Osteocyte (in vitro differentiated cells): ENCODE measurements at regions not wholly inside any gene's neighbourhood (a gene's known extent, or its start where the extent isn't known, plus 50 kb on each side); places are given as distances from the start of the nearest gene placed in this dataset.

Experiments
- DNase-seq: peaks from one replicate; pipeline ENCODE4 v3.0.0; 2021; ENCODE audit warnings: mixed read lengths; ENCODE audit not compliant: unreplicated experiment; ENCODE audit errors: extremely low spot score
- H3K27ac Mint-ChIP-seq: one replicate; pipeline ENCODE4 v1.8.0; 2021; ENCODE audit warnings: mild to moderate bottlenecking, mixed read lengths; ENCODE audit not compliant: unreplicated experiment
- H3K27me3 Mint-ChIP-seq: one replicate; pipeline ENCODE4 v1.8.0; 2021; ENCODE audit warnings: mixed read lengths; ENCODE audit not compliant: unreplicated experiment
- H3K36me3 Mint-ChIP-seq: one replicate; pipeline ENCODE4 v1.8.0; 2021; ENCODE audit warnings: mixed read lengths; ENCODE audit not compliant: unreplicated experiment
- H3K4me1 Mint-ChIP-seq: one replicate; pipeline ENCODE4 v1.8.0; 2021; ENCODE audit warnings: mixed read lengths; ENCODE audit not compliant: unreplicated experiment
- H3K4me3 Mint-ChIP-seq: one replicate; pipeline ENCODE4 v1.8.0; 2021; ENCODE audit warnings: mild to moderate bottlenecking, moderate library complexity, mixed read lengths; ENCODE audit not compliant: unreplicated experiment
- H3K9me3 Mint-ChIP-seq: one replicate; pipeline ENCODE4 v1.8.0; 2021; ENCODE audit warnings: mixed read lengths; ENCODE audit not compliant: unreplicated experiment
- CTCF ChIP-seq: fragments of 200-600 bp; sonication (generic); IDR thresholded peaks from 2 replicates; pipeline ENCODE4 v1.5.0; 2021; ENCODE audit warnings: antibody characterized with exemption, mild to moderate bottlenecking, moderate library complexity

- Mint-ChIP-seq H3K4me3 (no peak overlapping the region), H3K27me3 (no peaks in the 10 kb centered on the region), H3K27ac (no peak overlapping the region), H3K4me1 (no peaks in the 10 kb centered on the region), H3K9me3 (peaks cover 18% of the 10 kb centered on the region), H3K36me3 (peaks cover 4% of the 10 kb centered on the region)
- TF ChIP-seq CTCF: no peak
- DNase-seq: no peak
Measured at GRCh38 chrX:40835526-40835925, 100.2 kb upstream of the MED14 start.

DNA sequence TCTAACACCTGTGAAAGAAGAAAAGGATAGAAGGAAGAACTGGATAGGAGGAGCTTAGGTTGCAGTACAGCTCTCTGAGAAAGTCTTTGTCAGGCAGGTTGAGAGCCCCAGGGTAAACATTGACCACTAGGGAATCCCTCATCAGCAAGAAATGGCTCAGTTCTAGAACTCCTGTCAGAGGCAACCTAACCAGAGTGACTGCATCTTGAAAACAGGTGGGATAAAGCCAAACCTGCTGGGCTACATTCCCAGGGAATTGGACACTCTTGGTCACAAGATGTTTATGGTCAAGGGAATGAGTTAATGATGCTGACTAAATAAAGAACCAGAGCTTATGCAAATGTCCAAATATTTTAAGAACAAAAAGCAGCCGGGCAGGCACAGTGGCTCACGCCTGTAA is 108.3 kb upstream of the MED14 start:
- Mint-ChIP-seq H3K9me3 (peaks cover 26% of the 10 kb centered on the region), H3K27me3 (no peaks in the 10 kb centered on the region), H3K36me3 (peaks cover 4% of the 10 kb centered on the region), H3K27ac (no peak overlapping the region), H3K4me1 (peaks cover 21% of the 10 kb centered on the region), H3K4me3 (no peak overlapping the region)
- no peak for DNase-seq
- no peak for TF ChIP-seq CTCF

- no peak overlapping the region for H3K4me3 Mint-ChIP-seq
- no peaks in the 10 kb centered on the region for H3K27me3 Mint-ChIP-seq
- TF ChIP-seq CTCF: no peak
- peaks cover 24% of the 10 kb centered on the region for H3K4me1 Mint-ChIP-seq
- peaks cover 4% of the 10 kb centered on the region for H3K36me3 Mint-ChIP-seq
- H3K27ac Mint-ChIP-seq: peak overlapping the region; percentile 87
- H3K9me3 Mint-ChIP-seq: peaks cover 21% of the 10 kb centered on the region
- DNase-seq: no peak
Measured at GRCh38 chrX:40844471-40844870, 109.1 kb upstream of the MED14 start.

DNA sequence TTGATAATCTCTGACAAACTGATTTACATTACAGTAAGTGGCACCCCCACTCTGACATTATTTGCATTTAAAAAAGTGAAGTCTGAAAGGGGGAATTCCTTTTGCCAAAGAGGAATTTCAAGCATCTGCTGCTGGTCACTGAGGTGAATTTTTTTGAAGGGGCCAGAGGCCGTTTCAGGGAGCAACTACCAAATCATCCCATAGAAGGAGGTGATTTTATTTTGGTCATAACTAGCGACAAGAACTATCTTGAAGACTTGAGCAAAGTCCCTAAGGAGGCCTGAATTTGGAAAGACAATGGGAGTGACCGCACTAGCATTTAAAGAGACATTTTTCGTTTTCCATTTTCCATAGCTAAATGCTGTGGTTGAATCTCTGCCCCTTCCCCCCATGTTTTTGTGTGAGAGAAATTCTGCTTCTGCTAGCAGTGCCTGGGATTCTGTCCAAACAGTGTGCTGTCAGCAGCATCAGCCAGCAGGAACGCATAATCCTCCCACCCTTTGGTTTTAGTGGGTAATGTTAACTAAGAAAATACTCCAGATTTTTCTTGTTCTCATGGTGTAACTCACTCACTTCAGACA is 110.1 kb upstream of the MED14 start:
- peak overlapping the region; percentile 87 for H3K27ac Mint-ChIP-seq
- peaks cover 27% of the 10 kb centered on the region for H3K4me1 Mint-ChIP-seq
- H3K4me3 Mint-ChIP-seq: peak overlapping the region; percentile 8
- H3K36me3 Mint-ChIP-seq: peaks cover 1% of the 10 kb centered on the region
- H3K9me3 Mint-ChIP-seq: peaks cover 16% of the 10 kb centered on the region
- H3K27me3 Mint-ChIP-seq: no peaks in the 10 kb centered on the region
- no peak for DNase-seq
- TF ChIP-seq CTCF: no peak

- no peak for TF ChIP-seq CTCF
- no peaks in the 10 kb centered on the region for H3K27me3 Mint-ChIP-seq
- DNase-seq: no peak
- H3K9me3 Mint-ChIP-seq: peaks cover 3% of the 10 kb centered on the region
- H3K36me3 Mint-ChIP-seq: no peaks in the 10 kb centered on the region
- H3K4me1 Mint-ChIP-seq: peaks cover 23% of the 10 kb centered on the region
- no peak overlapping the region for H3K4me3 Mint-ChIP-seq
- no peak overlapping the region for H3K27ac Mint-ChIP-seq
Measured at GRCh38 chrX:40849906-40850823, 114.8 kb upstream of the MED14 start.
